IMR-90 (cell line): ENCODE measurements at regions not wholly inside any gene's neighbourhood (a gene's known extent, or its start where the extent isn't known, plus 50 kb on each side); places are given as distances from the start of the nearest gene placed in this dataset.

Experiments
- ATAC-seq: fragments of 200-7000 bp; cut with Tn5 transposase; 2 replicates; pipeline ENCODE4 v1.9.1; 2020; ENCODE audit warnings: low read depth, mild to moderate bottlenecking, moderate library complexity
- BruUV-seq: library from RNA; stranded (reverse); fragments of 400-500 nt; replicated peaks from 2 replicates; lab custom pipeline; 2021; lab: Mats Ljungman, UMichigan
- CTCF ChIA-PET: fragments of 300-600 bp; formaldehyde crosslinking; extraction: SDS; loops from one replicate; lab custom pipeline; 2021; ENCODE audit warnings: antibody characterized with exemption; lab: Yijun Ruan, JAX
- POLR2A ChIA-PET: fragments of 300-600 bp; sonication (Branson Sonifier 250); formaldehyde crosslinking; loops from one replicate; lab custom pipeline; 2022; ENCODE audit warnings: antibody characterized with exemption; ENCODE audit not compliant: unreplicated experiment; lab: Charles Lee
- DNase-seq: peaks from one replicate; pipeline ENCODE4 v3.0.0; 2013
- H2AFZ ChIP-seq: replicated peaks from 2 replicates; pipeline ENCODE3; 2013; ENCODE audit warnings: low read length, mild to moderate bottlenecking; ENCODE audit not compliant: poor library complexity
- H2AK5ac ChIP-seq: 2 replicates; pipeline ENCODE4 v1.6.1; 2013; ENCODE audit warnings: low read depth, low read length, inconsistent platforms
- H2AK9ac ChIP-seq: replicated peaks from 2 replicates; pipeline ENCODE3; 2013; ENCODE audit warnings: mild to moderate bottlenecking, low read depth, low read length, moderate library complexity; ENCODE audit not compliant: poor library complexity
- H2BK120ac ChIP-seq: 2 replicates; pipeline ENCODE4 v1.6.1; 2013; ENCODE audit warnings: low read depth, low read length, inconsistent platforms
- H2BK15ac ChIP-seq: 3 replicates; pipeline ENCODE4 v1.6.1; 2013; ENCODE audit warnings: low read depth, low read length, inconsistent platforms
- H2BK20ac ChIP-seq: 2 replicates; pipeline ENCODE4 v1.6.1; 2013; ENCODE audit warnings: low read depth, mild to moderate bottlenecking, inconsistent platforms, low read length, moderate library complexity
- H2BK5ac ChIP-seq: 2 replicates; pipeline ENCODE4 v1.6.1; 2013; ENCODE audit warnings: mild to moderate bottlenecking, low read depth, low read length, inconsistent platforms; ENCODE audit not compliant: poor library complexity, severe bottlenecking
- H3K14ac ChIP-seq: replicated peaks from 2 replicates; pipeline ENCODE4 v1.6.1; 2013; ENCODE audit warnings: low read depth, low read length, inconsistent platforms
- H3K18ac ChIP-seq: 2 replicates; pipeline ENCODE4 v1.6.1; 2013; ENCODE audit warnings: low read depth, low read length, control low read depth
- H3K23ac ChIP-seq: 2 replicates; pipeline ENCODE4 v1.6.1; 2013; ENCODE audit warnings: low read depth, low read length, inconsistent platforms
- H3K27ac ChIP-seq: 2 replicates; pipeline ENCODE4 v1.5.1; 2013; ENCODE audit warnings: mild to moderate bottlenecking, control low read depth, low read length; ENCODE audit not compliant: insufficient read depth
- H3K27me3 ChIP-seq: 2 replicates; pipeline ENCODE4 v1.6.1; 2013; ENCODE audit warnings: low read length; ENCODE audit not compliant: control insufficient read depth, insufficient read depth
- H3K36me3 ChIP-seq: 2 replicates; pipeline ENCODE4 v1.6.1; 2013; ENCODE audit warnings: low read length, mixed read lengths; ENCODE audit not compliant: control insufficient read depth, insufficient read depth
- H3K4ac ChIP-seq: 2 replicates; pipeline ENCODE4 v1.6.1; 2013; ENCODE audit warnings: low read depth, low read length, inconsistent platforms
- H3K4me1 ChIP-seq: 2 replicates; pipeline ENCODE4 v1.6.1; 2013; ENCODE audit warnings: low read length, mixed read lengths; ENCODE audit not compliant: control insufficient read depth, insufficient read depth
- H3K4me2 ChIP-seq: 2 replicates; pipeline ENCODE4 v1.6.1; 2013; ENCODE audit warnings: low read depth, mild to moderate bottlenecking, control low read depth, low read length, moderate library complexity
- H3K4me3 ChIP-seq: 2 replicates; pipeline ENCODE4 v1.5.1; 2013; ENCODE audit warnings: low read depth, mild to moderate bottlenecking, control low read depth, low read length, moderate library complexity; ENCODE audit not compliant: insufficient read depth
- H3K56ac ChIP-seq: 2 replicates; pipeline ENCODE4 v1.6.1; 2013; ENCODE audit warnings: low read length, inconsistent platforms; ENCODE audit not compliant: insufficient read depth; ENCODE audit errors: extremely low read depth
- H3K79me1 ChIP-seq, 2 experiments: 2 replicates each; pipeline ENCODE4 v1.6.1; 2013; ENCODE audit warnings: low read length in 2 of 2, inconsistent platforms in 1 of 2, low read depth in 1 of 2
- H3K9ac ChIP-seq: 2 replicates; pipeline ENCODE4 v1.6.1; 2013; ENCODE audit warnings: low read depth, low read length, control low read depth
- H3K9me1 ChIP-seq: 2 replicates; pipeline ENCODE4 v1.6.1; 2013; ENCODE audit warnings: low read length, inconsistent platforms; ENCODE audit not compliant: insufficient read depth
- H3K9me3 ChIP-seq: 2 replicates; pipeline ENCODE4 v1.6.1; 2013; ENCODE audit warnings: low read length; ENCODE audit not compliant: control insufficient read depth, insufficient read depth
- H4K20me1 ChIP-seq: 2 replicates; pipeline ENCODE4 v1.6.1; 2013; ENCODE audit warnings: low read length, inconsistent platforms; ENCODE audit not compliant: insufficient read depth
- H4K5ac ChIP-seq: 2 replicates; pipeline ENCODE4 v1.6.1; 2013; ENCODE audit warnings: mild to moderate bottlenecking, low read depth, low read length, control low read depth
- H4K8ac ChIP-seq, 2 experiments: 2 replicates each; pipeline ENCODE4 v1.6.1; 2013; ENCODE audit warnings: low read depth in 2 of 2, low read length in 2 of 2, control low read depth in 1 of 2, inconsistent platforms in 1 of 2
- H4K91ac ChIP-seq: 2 replicates; pipeline ENCODE4 v1.6.1; 2013; ENCODE audit warnings: low read depth, low read length, inconsistent platforms; ENCODE audit not compliant: insufficient read depth
- BHLHE40 ChIP-seq: fragments of 150-350 bp; IDR thresholded peaks from 2 replicates; pipeline ENCODE4 v1.6.1; 2016; ENCODE audit warnings: mild to moderate bottlenecking, low read depth, low read length
- CEBPB ChIP-seq: IDR thresholded peaks from 2 replicates; pipeline ENCODE4 v1.6.1; 2012; ENCODE audit warnings: low read depth, low read length, improper control_type of control experiment
- CHD1 ChIP-seq: IDR thresholded peaks from 2 replicates; pipeline ENCODE4 v1.6.1; 2012; ENCODE audit warnings: low read depth, low read length, improper control_type of control experiment
- CTCF ChIP-seq: conservative IDR thresholded peaks from 2 replicates; pipeline ENCODE4 v1.5.1; 2012; ENCODE audit warnings: mild to moderate bottlenecking, low read depth, low read length, improper control_type of control experiment
- ELK1 ChIP-seq: fragments of 150-350 bp; IDR thresholded peaks from 2 replicates; pipeline ENCODE4 v1.6.1; 2016; ENCODE audit warnings: low read depth, mild to moderate bottlenecking, low read length, moderate library complexity, borderline replicate concordance
- MAFK ChIP-seq: IDR thresholded peaks from 2 replicates; pipeline ENCODE4 v1.6.1; 2012; ENCODE audit warnings: low read depth, low read length, improper control_type of control experiment
- MAZ ChIP-seq: IDR thresholded peaks from 2 replicates; pipeline ENCODE4 v1.6.1; 2012; ENCODE audit warnings: low read depth, mild to moderate bottlenecking, low read length, improper control_type of control experiment, moderate library complexity, borderline replicate concordance
- MXI1 ChIP-seq: IDR thresholded peaks from 2 replicates; pipeline ENCODE4 v1.6.1; 2012; ENCODE audit warnings: low read depth, mild to moderate bottlenecking, low read length, moderate library complexity, borderline replicate concordance
- NFE2L2 ChIP-seq: fragments of 150-350 bp; IDR thresholded peaks from 2 replicates; pipeline ENCODE4 v1.6.1; 2016; ENCODE audit warnings: low read depth, mild to moderate bottlenecking, low read length
- POLR2A ChIP-seq: IDR thresholded peaks from 2 replicates; pipeline ENCODE4 v1.6.1; 2012; ENCODE audit warnings: mild to moderate bottlenecking, low read depth, low read length
- RAD21 ChIP-seq: IDR thresholded peaks from 2 replicates; pipeline ENCODE4 v1.6.1; 2012; ENCODE audit warnings: low read length, improper control_type of control experiment
- RCOR1 ChIP-seq: IDR thresholded peaks from 2 replicates; pipeline ENCODE4 v1.6.1; 2012; ENCODE audit warnings: mild to moderate bottlenecking, low read length, improper control_type of control experiment; ENCODE audit not compliant: insufficient replicate concordance
- RFX5 ChIP-seq: IDR thresholded peaks from 2 replicates; pipeline ENCODE4 v1.8.0; 2012; ENCODE audit warnings: low read depth, mild to moderate bottlenecking, low read length, moderate library complexity
- SMC3 ChIP-seq: fragments of 150-350 bp; IDR thresholded peaks from 2 replicates; pipeline ENCODE4 v1.6.1; 2016; ENCODE audit warnings: low read depth, mild to moderate bottlenecking, antibody characterized with exemption, low read length, moderate library complexity
- USF2 ChIP-seq: fragments of 150-350 bp; IDR thresholded peaks from 2 replicates; pipeline ENCODE4 v1.6.1; 2017; ENCODE audit warnings: mild to moderate bottlenecking, antibody characterized with exemption, low read length, low read depth
- WGBS, 2 experiments: methylation state at CpG; one replicate each; pipeline versions ENCODE4 v1.1.5 to v1.1.7; 2013; ENCODE audit warnings: missing lambda C conversion rate in 2 of 2; ENCODE audit not compliant: insufficient read length in 1 of 2; ENCODE audit errors: extremely low coverage in 2 of 2; 5-methylcytosine and 5-hydroxymethylcytosine counted together
- dilution Hi-C: fragments of 300-500 bp; cut with HindIII; formaldehyde crosslinking; loops from one replicate; pipeline ENCODE4 v1.14.3; 2018; ENCODE audit warnings: low sequenced_read_pairs; ENCODE audit not compliant: unreplicated experiment
- in situ Hi-C: fragments of 300-500 bp; cut with MboI; formaldehyde crosslinking; loops from 3 replicates; pipeline ENCODE4 v1.14.3; 2019; ENCODE audit warnings: low sequenced_read_pairs, inconsistent platforms, mixed read lengths
- intact Hi-C: fragments of 100-400 bp; cut with micrococcal nuclease; formaldehyde crosslinking; loops from 2 replicates; pipeline ENCODE4 v1.10.0; 2022

- Histone ChIP-seq H4K91ac (no peak overlapping the region), H3K14ac (no peak overlapping the region), H2AK9ac (no peak overlapping the region), H3K79me1 (no peaks in the 10 kb centered on the region), H3K23ac (no peak overlapping the region), H4K5ac (no peak overlapping the region), H3K36me3 (no peaks in the 10 kb centered on the region), H4K8ac (no peak overlapping the region), H2BK5ac (no peak overlapping the region), H3K56ac (no peak overlapping the region), H3K9me3 (no peaks in the 10 kb centered on the region), H2AK5ac (no peak overlapping the region), H4K20me1 (no peaks in the 10 kb centered on the region), H2AFZ (no peak overlapping the region), H3K4ac (no peak overlapping the region), H2BK20ac (no peak overlapping the region), H3K9me1 (no peaks in the 10 kb centered on the region; the same call in 1 of the 2 replicates), H2BK15ac (no peak overlapping the region), H3K18ac (no peak overlapping the region), H2BK120ac (no peak overlapping the region), H3K4me3 (no peak overlapping the region), H3K27me3 (no peaks in the 10 kb centered on the region), H3K4me2 (no peak overlapping the region), H3K9ac (no peak overlapping the region), H3K4me1 (no peaks in the 10 kb centered on the region; the same call in 1 of the 2 replicates), H3K27ac (no peak overlapping the region)
- intact Hi-C loops (no loop called here), dilution Hi-C loops (no loop called here), in situ Hi-C loops (no loop called here)
- no CpG with 5 or more reads among the region's 4 CpGs for WGBS, 2 experiments
- CTCF ChIA-PET, result no interaction called here
- DNase-seq (no peak), ATAC-seq (no peak)
- POLR2A ChIA-PET, result no interaction called here
- TF ChIP-seq POLR2A (no peak), RCOR1 (no peak), MAFK (no peak), CHD1 (no peak), CTCF (no peak), CEBPB (no peak), ELK1 (no peak), RFX5 (no peak), NFE2L2 (no peak), USF2 (no peak), RAD21 (no peak), BHLHE40 (no peak), MAZ (no peak), SMC3 (no peak), MXI1 (no peak)
- BruUV-seq, result no TSS peak
These were observed 922.8 kb upstream of the GJE1 start for GRCh38 chr6:141209890-141210289.
